B cell (primary cell): ENCODE measurements at regions not wholly inside any gene's neighbourhood (a gene's known extent, or its start where the extent isn't known, plus 50 kb on each side); places are given as distances from the start of the nearest gene placed in this dataset.

Experiments
- ATAC-seq: fragments of 200-7000 bp; cut with Tn5 transposase; one replicate; pipeline ENCODE4 v1.10.0; 2021; ENCODE audit warnings: low read depth, mild to moderate bottlenecking, moderate number of reproducible peaks, moderate library complexity
- CTCF ChIA-PET: fragments of 350-600 bp; sonication (Branson Sonifier 250); formaldehyde crosslinking; loops from one replicate; lab custom pipeline; 2021; ENCODE audit warnings: antibody characterized with exemption, inconsistent platforms; lab: Charles Lee
- POLR2A ChIA-PET: fragments of 350-600 bp; sonication (Branson Sonifier 250); formaldehyde crosslinking; loops from one replicate; lab custom pipeline; 2021; ENCODE audit warnings: antibody characterized with exemption; lab: Charles Lee
- DNase-seq: peaks from one replicate; pipeline ENCODE4 v3.0.0; 2013
- H2AFZ ChIP-seq: 2 replicates; pipeline ENCODE4 v1.6.1; 2012; ENCODE audit warnings: mild to moderate bottlenecking, low read depth, low read length; ENCODE audit not compliant: insufficient read depth, poor library complexity, severe bottlenecking
- H3K27ac ChIP-seq, 2 donors: 1 replicate in 1 of 2; 2 replicates in 1 of 2; pipeline ENCODE4 v1.5.1; 2012 to 2013; ENCODE audit warnings: low read length in 2 of 2, mild to moderate bottlenecking in 2 of 2, moderate library complexity in 1 of 2
- H3K27me3 ChIP-seq, 4 experiments: fragments of 200-600 bp in 1 of 4; sonication (generic) in 1 of 4; replicated peaks in 1 of 4; 1 replicate in 2 of 4; 2 replicates in 2 of 4; pipeline versions ENCODE4 v1.6.1 to v1.7.0; 2013 to 2016; ENCODE audit warnings: low read length in 3 of 4, mild to moderate bottlenecking in 2 of 4, mixed read lengths in 1 of 4, moderate library complexity in 1 of 4; ENCODE audit not compliant: insufficient read depth in 4 of 4, control insufficient read depth in 3 of 4; ENCODE audit errors: control extremely low read depth in 1 of 4
- H3K36me3 ChIP-seq, 2 experiments: replicated peaks in 1 of 2; 1 replicate in 1 of 2; 2 replicates in 1 of 2; pipeline versions ENCODE4 v1.6.1 to v1.7.1; 2013; ENCODE audit warnings: low read length in 1 of 2; ENCODE audit not compliant: insufficient read depth in 2 of 2, control insufficient read depth in 1 of 2; ENCODE audit errors: control extremely low read depth in 1 of 2, extremely low read depth in 1 of 2
- H3K4me1 ChIP-seq, 2 donors: fragments of 200-600 bp in 1 of 2; sonication (generic) in 1 of 2; 1 replicate in 1 of 2; 2 replicates in 1 of 2; pipeline versions ENCODE4 v1.5.1 to v1.6.1; 2013 to 2017; ENCODE audit warnings: low read length in 2 of 2; ENCODE audit not compliant: control insufficient read depth in 2 of 2, insufficient read depth in 2 of 2
- H3K4me2 ChIP-seq: replicated peaks from 2 replicates; pipeline ENCODE3; 2012; ENCODE audit warnings: mild to moderate bottlenecking, low read depth, low read length; ENCODE audit not compliant: poor library complexity, severe bottlenecking
- H3K4me3 ChIP-seq, 5 experiments: fragments of 200-600 bp in 1 of 5; sonication (generic) in 1 of 5; 1 replicate in 3 of 5; 2 replicates in 2 of 5; pipeline versions ENCODE4 v1.5.1 to v1.7.0; 2011 to 2016; ENCODE audit warnings: low read length in 4 of 5, mild to moderate bottlenecking in 4 of 5, low read depth in 2 of 5, control low read depth in 1 of 5, moderate library complexity in 1 of 5; ENCODE audit not compliant: insufficient read depth in 1 of 5; ENCODE audit errors: control extremely low read depth in 1 of 5, extremely low read depth in 1 of 5
- H3K79me2 ChIP-seq: fragments of 200-600 bp; sonication (generic); one replicate; pipeline ENCODE4 v1.6.0; 2016; ENCODE audit warnings: low read length; ENCODE audit not compliant: control insufficient read depth, insufficient read depth
- H3K9ac ChIP-seq: fragments of 200-600 bp; sonication (generic); 2 replicates; pipeline ENCODE4 v1.6.1; 2017; ENCODE audit warnings: mild to moderate bottlenecking, low read length, moderate library complexity
- H3K9me3 ChIP-seq, 3 donors: one replicate each; pipeline versions ENCODE4 v1.6.1 to v1.7.1; 2013; ENCODE audit warnings: low read length in 2 of 3; ENCODE audit not compliant: control insufficient read depth in 2 of 3, insufficient read depth in 1 of 3; ENCODE audit errors: control extremely low read depth in 1 of 3
- H4K20me1 ChIP-seq: 2 replicates; pipeline ENCODE4 v1.6.0; 2012; ENCODE audit warnings: mild to moderate bottlenecking, low read length; ENCODE audit not compliant: insufficient read depth, control insufficient read depth, poor library complexity, severe bottlenecking
- H3K27ac Mint-ChIP-seq: one replicate; pipeline ENCODE4 v1.8.0; 2021; ENCODE audit warnings: mixed read lengths
- H3K27me3 Mint-ChIP-seq: one replicate; pipeline ENCODE4 v1.8.0; 2021; ENCODE audit warnings: mixed read lengths
- H3K4me1 Mint-ChIP-seq: one replicate; pipeline ENCODE4 v1.8.0; 2021; ENCODE audit warnings: mixed read lengths
- H3K4me3 Mint-ChIP-seq: one replicate; pipeline ENCODE4 v1.8.0; 2021; ENCODE audit warnings: mixed read lengths
- H3K9me3 Mint-ChIP-seq: one replicate; pipeline ENCODE4 v1.8.0; 2022; ENCODE audit warnings: mixed read lengths; ENCODE audit not compliant: insufficient read depth
- CTCF ChIP-seq: fragments of 200-600 bp; IDR thresholded peaks from one replicate; pipeline ENCODE4 v1.8.0; 2022; ENCODE audit warnings: antibody characterized with exemption, mild to moderate bottlenecking
- EZH2 ChIP-seq: IDR thresholded peaks from 2 replicates; pipeline ENCODE4 v1.6.1; 2012; ENCODE audit warnings: borderline replicate concordance, low read depth, mild to moderate bottlenecking, moderate library complexity, low read length; ENCODE audit not compliant: insufficient read depth, poor library complexity, severe bottlenecking
- WGBS: methylation state at CpG from one replicate; pipeline ENCODE4 v1.1.5; 2013; ENCODE audit warnings: missing lambda C conversion rate; ENCODE audit not compliant: insufficient coverage; 5-methylcytosine and 5-hydroxymethylcytosine counted together
- intact Hi-C: fragments of 100-400 bp; cut with micrococcal nuclease; formaldehyde crosslinking; loops from one replicate; pipeline ENCODE4 v1.10.0; 2022

- Histone ChIP-seq H2AFZ (no peak overlapping the region), H4K20me1 (no peaks in the 10 kb centered on the region), H3K9ac (no peak overlapping the region), H3K4me3 (no peak overlapping the region), H3K79me2 (no peaks in the 10 kb centered on the region), H3K36me3 (no peaks in the 10 kb centered on the region), H3K27me3 (no peaks in the 10 kb centered on the region), H3K4me2 (no peak overlapping the region), H3K9me3 (no peaks in the 10 kb centered on the region), H3K4me1 (no peaks in the 10 kb centered on the region), H3K27ac (no peak overlapping the region)
- intact Hi-C loops, result no loop called here
- CTCF ChIA-PET, result no interaction called here
- 71% methylated on average over 4 of the region's 5 CpGs for WGBS
- DNase-seq (no peak), ATAC-seq (no peak)
- POLR2A ChIA-PET, result no interaction called here
- H3K9me3 Mint-ChIP-seq, result no peaks in the 10 kb centered on the region
- TF ChIP-seq CTCF, result no peak
- no peak for TF ChIP-seq EZH2
- peaks cover 17% of the 10 kb centered on the region for H3K27me3 Mint-ChIP-seq
- no peaks in the 10 kb centered on the region for H3K4me1 Mint-ChIP-seq
- H3K27ac Mint-ChIP-seq, result no peak overlapping the region
- H3K4me3 Mint-ChIP-seq, result no peak overlapping the region
Measured at GRCh38 chr11:119996556-119996955, 141.4 kb downstream of the TRIM29 start.

- H3K79me2 ChIP-seq, result no peaks in the 10 kb centered on the region
- H3K9ac ChIP-seq, result no peak overlapping the region
- H3K4me2 ChIP-seq, result no peak overlapping the region
- intact Hi-C loops, result no loop called here
- TF ChIP-seq CTCF (no peak), EZH2 (no peak)
- ATAC-seq (no peak), DNase-seq (no peak)
- H3K27ac Mint-ChIP-seq, result no peak overlapping the region
- H3K27me3 ChIP-seq, result no peaks in the 10 kb centered on the region
- H4K20me1 ChIP-seq, result no peaks in the 10 kb centered on the region
- ChIA-PET CTCF (no interaction called here), POLR2A (no interaction called here)
- peaks cover 13% of the 10 kb centered on the region for H3K27me3 Mint-ChIP-seq
- no peak overlapping the region for H3K4me3 ChIP-seq
- no peaks in the 10 kb centered on the region for H3K4me1 Mint-ChIP-seq
- H3K4me3 Mint-ChIP-seq, result no peak overlapping the region
- no peaks in the 10 kb centered on the region for H3K36me3 ChIP-seq
- H3K9me3 ChIP-seq, result no peaks in the 10 kb centered on the region
- H2AFZ ChIP-seq, result no peak overlapping the region
- H3K9me3 Mint-ChIP-seq, result no peaks in the 10 kb centered on the region
- 90% methylated on average over 2 of the region's 6 CpGs for WGBS
- H3K4me1 ChIP-seq, result no peaks in the 10 kb centered on the region
- H3K27ac ChIP-seq, result no peak overlapping the region
Measured at GRCh38 chr11:119995730-119996491, 142.0 kb downstream of the TRIM29 start.
